ENCODE measurements at regions not wholly inside any gene's neighbourhood (a gene's known extent, or its start where the extent isn't known, plus 50 kb on each side); places are given as distances from the start of the nearest gene placed in this dataset.

DNA sequence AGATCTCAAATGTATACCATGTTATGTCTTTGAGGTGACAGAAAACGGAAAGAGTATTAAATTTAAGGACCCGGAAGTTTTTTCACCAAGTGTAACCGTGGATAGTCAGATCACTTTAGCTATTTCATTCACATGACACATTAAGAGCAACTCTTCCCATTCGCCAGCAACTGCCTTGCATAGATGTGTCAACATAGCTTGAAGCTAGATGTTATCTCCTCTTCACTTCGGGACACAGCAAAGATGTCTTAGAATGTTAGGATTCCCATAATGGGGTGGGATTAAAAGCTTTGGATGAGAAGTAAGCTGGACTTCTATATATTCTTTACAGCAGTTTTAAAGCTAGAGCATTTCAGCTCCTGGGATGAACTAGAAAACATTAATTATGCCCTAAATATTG lies 1135.9 kb upstream of the PCDH20 start:
- no peak for DNase-seq (ENCODE audit: low read depth, low spot score)
- TF ChIP-seq, protein P1, sequence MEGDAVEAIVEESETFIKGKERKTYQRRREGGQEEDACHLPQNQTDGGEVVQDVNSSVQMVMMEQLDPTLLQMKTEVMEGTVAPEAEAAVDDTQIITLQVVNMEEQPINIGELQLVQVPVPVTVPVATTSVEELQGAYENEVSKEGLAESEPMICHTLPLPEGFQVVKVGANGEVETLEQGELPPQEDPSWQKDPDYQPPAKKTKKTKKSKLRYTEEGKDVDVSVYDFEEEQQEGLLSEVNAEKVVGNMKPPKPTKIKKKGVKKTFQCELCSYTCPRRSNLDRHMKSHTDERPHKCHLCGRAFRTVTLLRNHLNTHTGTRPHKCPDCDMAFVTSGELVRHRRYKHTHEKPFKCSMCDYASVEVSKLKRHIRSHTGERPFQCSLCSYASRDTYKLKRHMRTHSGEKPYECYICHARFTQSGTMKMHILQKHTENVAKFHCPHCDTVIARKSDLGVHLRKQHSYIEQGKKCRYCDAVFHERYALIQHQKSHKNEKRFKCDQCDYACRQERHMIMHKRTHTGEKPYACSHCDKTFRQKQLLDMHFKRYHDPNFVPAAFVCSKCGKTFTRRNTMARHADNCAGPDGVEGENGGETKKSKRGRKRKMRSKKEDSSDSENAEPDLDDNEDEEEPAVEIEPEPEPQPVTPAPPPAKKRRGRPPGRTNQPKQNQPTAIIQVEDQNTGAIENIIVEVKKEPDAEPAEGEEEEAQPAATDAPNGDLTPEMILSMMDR (IDR thresholded peaks at IDR 0.05; ENCODE audit: insufficient read depth, low read length, missing control alignments), result no peak
- CTCF ChIA-PET, result no interaction called here
- POLR2A ChIA-PET, result no interaction called here
- H3K4me3 ChIP-seq (ENCODE audit: low read depth, low read length), result no peak overlapping the region

DNA sequence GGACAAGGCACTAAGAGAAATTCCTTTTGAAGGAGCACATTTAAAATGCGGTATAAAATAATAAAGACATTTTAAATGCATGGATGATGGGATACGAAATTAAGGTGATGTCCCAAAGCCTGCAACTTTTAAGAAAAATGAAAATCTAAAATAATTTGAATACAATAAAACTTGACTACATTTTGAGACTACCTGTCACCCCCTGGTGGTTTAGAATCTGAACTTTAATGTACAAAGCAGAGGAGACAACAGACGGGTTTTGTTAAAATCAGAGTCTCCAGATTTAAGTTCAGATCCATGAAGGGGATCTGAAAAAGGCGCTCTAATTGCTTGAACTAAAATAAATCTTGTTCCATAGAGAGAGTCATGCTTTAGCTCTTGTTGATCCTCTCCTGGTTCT lies 1129.3 kb upstream of the PCDH20 start:
- ChIA-PET CTCF (no interaction called here), POLR2A (no interaction called here)
- TF ChIP-seq, protein P1 (IDR thresholded peaks at IDR 0.05; ENCODE audit: insufficient read depth, low read length, missing control alignments), result no peak

DNA sequence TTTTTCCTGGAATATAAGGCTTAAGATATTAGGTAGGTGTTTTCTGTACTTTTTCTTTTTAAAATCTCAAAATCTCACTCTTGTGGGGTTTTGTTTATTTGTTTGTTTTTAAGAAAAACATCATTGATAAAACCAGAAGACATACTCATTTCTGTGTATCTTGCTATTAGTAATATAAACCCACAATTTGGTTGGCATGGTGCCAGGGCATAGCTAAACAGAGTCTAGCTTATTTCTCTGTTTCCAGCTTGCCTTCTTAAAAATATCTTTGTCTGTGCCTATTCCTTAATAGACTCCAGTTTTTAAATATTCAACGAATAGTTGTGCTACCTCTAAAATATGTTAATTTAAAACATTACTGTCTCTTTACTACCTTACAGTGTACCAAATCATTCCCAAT lies 1121.9 kb upstream of the PCDH20 start:
- ChIA-PET POLR2A (no interaction called here), CTCF (no interaction called here)
- TF ChIP-seq, protein P1 (IDR thresholded peaks at IDR 0.05; ENCODE audit: insufficient read depth, low read length, missing control alignments), result no peak
- no peak for DNase-seq (ENCODE audit: low read depth, low spot score)
- no peak overlapping the region for H3K4me3 ChIP-seq (ENCODE audit: low read depth, low read length)

More for the DNA sequence above, 1129.3 kb upstream of the PCDH20 start:
- DNase-seq (ENCODE audit: low read depth, low spot score), result no peak
- H3K4me3 ChIP-seq (ENCODE audit: low read depth, low read length), result no peak overlapping the region

DNA sequence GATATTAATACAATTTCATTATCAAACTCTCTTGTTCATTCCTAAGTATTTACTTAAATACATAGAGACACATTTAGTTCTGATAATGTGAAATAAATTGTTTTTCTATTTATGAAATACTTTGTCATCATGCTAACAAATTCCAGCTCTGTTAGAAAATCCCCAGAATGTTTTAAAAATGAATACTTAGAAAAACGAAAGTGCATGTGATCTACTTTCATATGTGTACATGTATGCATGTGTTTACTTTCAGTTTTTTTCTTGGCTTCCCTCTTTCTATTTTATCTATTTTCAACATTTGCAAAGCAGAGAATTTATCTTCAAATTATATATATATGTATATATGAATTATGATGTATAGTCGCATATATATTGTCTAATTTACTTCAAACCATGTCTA lies 1110.0 kb upstream of the PCDH20 start:
- ChIA-PET CTCF (no interaction called here), POLR2A (no interaction called here)
- no peak overlapping the region for H3K4me3 ChIP-seq (ENCODE audit: low read depth, low read length)
- no peak for DNase-seq (ENCODE audit: low read depth, low spot score)
- TF ChIP-seq, protein P1 (IDR thresholded peaks at IDR 0.05; ENCODE audit: insufficient read depth, low read length, missing control alignments), result no peak

DNA sequence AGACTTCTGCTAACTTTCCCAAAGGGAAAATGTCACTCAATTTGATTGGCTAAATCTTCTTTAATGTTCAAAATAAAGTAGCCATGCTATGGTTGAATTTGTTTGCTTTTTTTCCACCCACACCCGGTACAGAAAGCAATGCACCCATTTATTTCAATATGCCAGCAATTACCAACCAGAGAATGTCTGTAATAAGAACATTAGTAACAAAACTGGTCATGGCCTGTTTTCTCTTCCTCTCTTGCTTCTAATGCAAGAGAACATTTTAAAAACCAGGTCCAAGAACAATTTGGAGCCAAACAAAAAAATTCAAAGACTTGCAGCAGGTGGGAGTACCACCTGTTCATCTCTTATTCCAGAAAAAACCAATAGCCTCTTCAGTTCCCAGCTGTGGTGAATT lies 1108.8 kb upstream of the PCDH20 start:
- DNase-seq (ENCODE audit: low read depth, low spot score), result no peak
- ChIA-PET POLR2A (no interaction called here), CTCF (no interaction called here)
- H3K4me3 ChIP-seq (ENCODE audit: low read depth, low read length), result no peak overlapping the region
- TF ChIP-seq, protein P1 (IDR thresholded peaks at IDR 0.05; ENCODE audit: insufficient read depth, low read length, missing control alignments), result no peak

DNA sequence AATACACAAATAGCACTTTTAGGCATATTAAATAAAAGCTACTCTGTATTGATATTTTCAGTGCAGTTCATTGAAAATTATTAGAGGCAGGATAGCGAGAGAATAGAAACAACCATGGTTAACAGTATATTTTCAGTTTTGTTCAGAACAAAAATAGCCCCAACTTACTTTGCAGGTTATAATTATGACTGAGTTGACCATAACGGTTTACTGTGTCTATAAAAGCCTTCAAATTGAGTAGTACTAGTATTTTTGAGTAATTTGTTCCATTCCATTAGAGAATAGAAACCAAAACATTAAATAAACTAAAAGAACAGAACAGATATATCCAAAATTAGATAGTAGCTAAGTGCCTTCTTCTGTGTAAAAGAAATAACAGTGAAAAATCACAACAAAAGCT lies 1108.4 kb upstream of the PCDH20 start:
- CTCF ChIA-PET, result no interaction called here
- POLR2A ChIA-PET, result no interaction called here
- no peak for DNase-seq (ENCODE audit: low read depth, low spot score)
- no peak overlapping the region for H3K4me3 ChIP-seq (ENCODE audit: low read depth, low read length)
- TF ChIP-seq, protein P1 (IDR thresholded peaks at IDR 0.05; ENCODE audit: insufficient read depth, low read length, missing control alignments), result no peak
